NCI-H146 treated with DMSO at 0.1 percent for 48 hours (cell line): ENCODE measurements at regions not wholly inside any gene's neighbourhood (a gene's known extent, or its start where the extent isn't known, plus 50 kb on each side); places are given as distances from the start of the nearest gene placed in this dataset.
"Not testable (repeated sequence)": the region's sequence is repeated elsewhere in the genome, so short reads cannot be mapped to it uniquely, and the experiment has no call there.

Source experiments
- DNase-seq: peaks from one replicate; lab custom pipeline; 2025; ENCODE audit not compliant: unreplicated experiment; lab: John Stamatoyannopoulos, UW

GRCh38 chr2:34494192-34494591 lies 895.1 kb upstream of the FAM98A start:
- DNase-seq = not testable (repeated sequence)

- DNase-seq = no peak
Observed at GRCh38 chr2:34492561-34493455, 893.7 kb upstream of the FAM98A start.

- DNase-seq = no peak
Observed at GRCh38 chr2:34486965-34487364, 887.9 kb upstream of the FAM98A start.

DNA sequence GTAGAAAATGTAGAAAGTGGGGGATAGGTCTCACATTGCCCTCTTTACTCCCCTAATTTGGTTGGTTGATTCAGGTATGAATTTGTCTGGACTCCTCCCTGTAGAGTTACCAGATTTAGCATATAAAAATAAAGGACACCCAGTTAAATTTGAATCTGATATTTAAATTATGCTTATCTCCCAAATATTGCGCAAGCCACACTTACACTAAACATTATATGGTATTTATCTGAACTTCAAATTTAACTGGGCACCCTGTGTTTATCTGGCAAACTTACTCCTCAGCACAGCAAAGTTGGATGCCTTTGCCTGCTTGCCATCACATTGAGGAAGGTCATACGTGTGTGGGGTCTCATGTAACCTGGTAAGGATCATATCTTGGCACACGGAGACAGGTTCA lies 882.4 kb upstream of the FAM98A start:
- DNase-seq = no peak

GRCh38 chr2:34480366-34480765 lies 881.3 kb upstream of the FAM98A start:
- no peak for DNase-seq

DNA sequence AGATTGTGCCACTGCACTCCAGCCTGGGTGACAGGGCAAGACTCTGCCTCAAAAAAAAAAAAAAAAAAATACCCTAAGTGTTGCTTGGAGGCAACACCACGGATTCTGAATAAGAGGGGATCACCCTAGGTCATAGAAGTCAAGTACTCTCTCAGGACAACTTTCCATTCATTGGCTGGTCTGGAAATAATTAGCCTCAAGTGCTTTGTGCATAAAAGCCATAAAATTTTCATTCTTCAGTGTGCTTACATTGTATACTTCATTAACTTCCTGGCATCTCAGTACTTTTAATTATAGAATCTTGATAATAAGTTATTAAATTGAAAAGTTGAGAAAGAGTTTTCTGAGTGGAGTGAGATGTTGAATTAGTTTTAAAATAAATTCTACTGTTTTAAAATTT lies 876.1 kb upstream of the FAM98A start:
- no peak for DNase-seq

DNA sequence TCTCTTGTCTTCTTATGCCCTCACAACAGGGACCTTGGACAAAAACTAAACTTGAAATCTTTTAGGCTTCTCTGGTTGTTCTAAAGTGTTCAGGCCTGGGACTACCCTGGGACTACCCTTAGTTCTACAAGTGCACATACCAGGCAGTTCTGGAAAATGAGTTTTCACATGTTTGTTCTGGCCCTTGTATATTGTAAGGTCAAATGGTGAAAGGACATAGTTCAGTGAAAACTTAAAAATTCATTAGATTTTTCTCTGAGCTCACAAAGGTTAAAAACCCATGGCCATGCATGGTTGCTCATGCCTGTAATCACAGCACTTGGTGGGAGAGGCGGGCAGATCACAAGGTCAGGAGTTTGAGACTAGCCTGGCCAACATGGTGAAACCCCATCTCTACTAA lies 875.5 kb upstream of the FAM98A start:
- no peak for DNase-seq

DNA sequence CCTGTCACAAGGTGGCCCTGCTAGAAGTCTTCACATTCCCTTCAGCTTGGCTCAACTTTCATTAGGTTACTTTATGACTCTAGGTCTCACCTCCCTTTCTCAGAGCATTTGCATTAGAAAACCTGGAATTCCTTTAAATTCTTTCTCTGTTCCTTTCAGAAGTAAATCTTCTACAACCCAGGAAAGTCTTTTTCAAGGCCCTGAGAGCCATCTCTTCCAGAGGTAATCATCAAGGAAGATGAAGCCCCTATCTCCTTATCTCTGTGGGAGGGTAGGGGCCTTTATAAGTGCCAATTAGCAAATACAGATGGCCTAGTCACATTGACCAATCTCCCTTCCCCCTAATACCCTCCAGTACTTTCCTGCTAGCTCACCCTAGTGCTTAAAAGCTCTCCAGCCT lies 848.0 kb upstream of the FAM98A start:
- DNase-seq = no peak

GRCh38 chr2:34423301-34423700 lies 824.2 kb upstream of the FAM98A start:
- no peak for DNase-seq

DNA sequence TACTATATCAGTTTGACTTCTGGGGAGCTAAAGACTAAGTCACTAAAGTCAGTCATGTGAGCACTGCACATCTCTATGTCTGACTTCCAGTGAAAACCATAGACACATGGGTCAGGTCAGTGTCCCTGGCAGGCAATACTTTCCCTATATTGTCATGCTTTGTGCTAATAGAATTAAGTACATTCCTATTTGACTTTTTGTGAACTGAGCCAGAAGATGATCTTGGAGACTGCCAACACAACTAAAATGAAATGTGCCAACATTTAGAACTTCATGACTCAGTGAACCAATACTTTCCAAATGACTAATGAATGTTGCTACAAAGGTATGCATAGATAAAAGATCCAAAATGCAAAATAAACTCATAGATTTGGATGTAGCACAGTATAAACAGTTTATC lies 820.8 kb upstream of the FAM98A start:
- no peak for DNase-seq

GRCh38 chr2:34416856-34417255 lies 817.8 kb upstream of the FAM98A start:
- no peak for DNase-seq

GRCh38 chr2:34414856-34415255 lies 815.8 kb upstream of the FAM98A start:
- no peak for DNase-seq

- no peak for DNase-seq
Observed at GRCh38 chr2:34408100-34408499, 809.0 kb upstream of the FAM98A start.

DNA sequence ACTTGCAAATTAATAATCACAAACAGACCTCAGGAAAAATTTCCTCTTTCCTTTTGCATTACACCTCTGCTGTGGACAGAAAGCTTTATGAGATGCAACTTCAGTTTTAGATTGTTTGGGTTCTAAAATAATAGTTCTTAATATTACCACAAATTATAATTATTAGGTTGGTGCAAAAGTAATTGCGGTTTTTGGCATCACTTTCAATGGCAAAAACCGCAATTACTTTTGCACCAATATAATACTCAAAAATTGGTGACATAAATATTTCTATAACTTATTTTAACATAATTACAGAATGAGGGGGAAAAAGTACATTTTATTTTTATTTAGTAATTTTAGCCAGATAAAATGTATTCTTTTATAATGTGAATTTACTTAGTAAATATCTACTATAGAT lies 804.4 kb upstream of the FAM98A start:
- DNase-seq = no peak

GRCh38 chr2:34402376-34402775 lies 803.3 kb upstream of the FAM98A start:
- no peak for DNase-seq

GRCh38 chr2:34401186-34401585 lies 802.1 kb upstream of the FAM98A start:
- DNase-seq = no peak

- DNase-seq = no peak
Observed at GRCh38 chr2:34388446-34388845, 789.3 kb upstream of the FAM98A start.

GRCh38 chr2:34387536-34387935 lies 788.4 kb upstream of the FAM98A start:
- no peak for DNase-seq

DNA sequence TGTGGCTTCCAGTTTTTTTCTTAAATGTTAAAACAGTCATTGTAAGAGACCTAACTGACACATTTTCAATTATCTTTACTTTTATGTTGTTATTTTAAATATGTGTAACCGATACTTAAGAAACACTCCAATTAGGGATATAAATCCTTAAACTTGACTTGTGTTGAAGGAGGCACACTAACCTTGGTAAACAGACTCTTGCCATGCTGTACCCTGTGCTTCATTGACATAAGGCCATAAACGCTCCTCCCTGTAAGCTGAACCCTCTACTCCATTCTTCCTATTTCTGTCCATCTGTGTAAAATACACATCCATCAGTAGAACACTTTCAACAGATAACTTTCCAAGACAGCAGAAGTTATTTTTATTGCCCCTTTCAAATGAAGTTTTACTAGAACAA lies 780.5 kb upstream of the FAM98A start:
- DNase-seq = no peak

DNA sequence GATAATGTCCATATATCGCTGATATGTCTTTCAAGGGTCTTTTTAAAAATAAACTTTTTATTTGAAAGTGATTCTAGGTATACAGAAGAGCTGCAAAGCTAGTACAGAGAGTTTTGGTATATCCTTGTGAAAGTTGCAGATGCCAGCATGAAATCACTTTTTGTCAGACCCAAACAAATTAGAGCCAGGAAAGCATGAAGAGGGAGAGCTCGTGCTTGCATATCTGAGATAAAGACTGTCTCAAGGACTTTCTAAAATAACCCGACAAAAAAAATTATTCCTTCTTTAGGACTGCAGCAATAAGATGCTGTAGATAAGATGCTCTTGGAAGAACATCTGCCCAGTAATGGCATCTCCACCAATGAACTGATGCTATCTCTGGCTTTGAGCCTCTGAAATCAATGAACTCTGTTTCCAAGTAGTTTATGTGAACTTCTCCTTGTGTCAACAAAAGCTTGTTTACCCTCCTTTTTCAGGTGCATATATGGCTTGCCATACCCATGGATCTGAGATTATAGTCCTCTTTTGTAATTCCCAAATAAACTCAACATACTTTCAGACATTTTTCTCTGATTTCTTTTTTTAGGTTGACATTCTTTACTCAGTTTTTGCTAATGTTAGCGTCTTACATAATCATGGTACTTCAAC lies 774.6 kb upstream of the FAM98A start:
- DNase-seq = no peak

DNA sequence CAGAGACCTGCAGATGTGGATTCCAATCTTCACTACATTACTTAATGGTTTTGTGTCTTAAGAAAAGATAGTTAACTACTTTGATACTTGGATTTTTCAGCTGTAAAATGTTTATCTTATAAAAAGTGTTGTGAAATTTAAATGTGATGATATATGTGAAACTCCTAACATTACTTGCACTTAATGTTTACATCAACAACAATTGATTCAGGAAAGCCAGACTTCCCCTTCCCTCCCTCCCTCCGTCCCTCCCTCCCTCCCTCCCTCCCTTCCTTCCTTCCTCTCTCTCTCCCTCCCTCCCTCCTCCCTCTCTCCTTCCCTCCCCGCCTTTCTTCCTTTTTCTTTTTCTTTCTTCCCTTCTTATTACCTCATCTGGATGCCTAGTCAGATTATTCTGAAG lies 773.9 kb upstream of the FAM98A start:
- DNase-seq = no peak

DNA sequence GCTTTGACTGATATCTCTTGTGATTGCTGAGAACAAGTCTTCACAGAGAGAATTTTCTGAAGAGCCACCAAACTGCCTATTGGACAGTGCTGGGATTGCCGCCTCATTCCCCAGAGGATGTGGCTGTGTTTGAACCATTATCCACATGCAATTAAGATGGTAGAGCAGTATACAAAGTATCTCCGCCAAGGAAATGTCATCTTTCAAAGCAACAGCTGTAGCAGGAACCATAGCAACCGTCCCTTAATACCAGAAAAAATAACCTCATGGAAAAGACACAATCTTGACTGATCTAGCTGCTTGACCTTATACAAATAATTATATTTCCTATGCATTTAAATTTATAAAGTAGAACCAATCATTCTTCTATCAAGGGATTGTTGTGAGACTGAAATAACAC lies 772.6 kb upstream of the FAM98A start:
- no peak for DNase-seq

DNA sequence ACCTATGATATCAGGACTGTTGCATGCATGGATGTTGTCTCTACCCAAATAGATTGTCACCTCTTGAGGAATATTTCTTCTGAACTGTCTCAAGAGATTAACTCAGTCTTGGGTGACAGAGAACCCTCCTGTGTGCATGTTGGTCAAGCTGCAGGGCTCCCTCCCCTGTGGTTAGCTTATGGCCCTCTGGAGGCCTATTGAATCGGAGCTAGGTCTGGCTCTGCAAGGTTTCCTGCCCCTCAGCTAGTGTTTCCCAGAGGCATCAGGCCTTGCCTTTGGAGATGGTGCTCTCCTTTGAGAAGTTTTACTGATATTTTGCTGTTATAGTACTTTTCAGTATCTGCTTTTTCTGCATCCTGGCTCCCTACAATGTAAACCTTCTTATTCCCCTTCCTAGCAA lies 769.2 kb upstream of the FAM98A start:
- DNase-seq = no peak
